ENCODE measurements at regions not wholly inside any gene's neighbourhood (a gene's known extent, or its start where the extent isn't known, plus 50 kb on each side); places are given as distances from the start of the nearest gene placed in this dataset.

DNA sequence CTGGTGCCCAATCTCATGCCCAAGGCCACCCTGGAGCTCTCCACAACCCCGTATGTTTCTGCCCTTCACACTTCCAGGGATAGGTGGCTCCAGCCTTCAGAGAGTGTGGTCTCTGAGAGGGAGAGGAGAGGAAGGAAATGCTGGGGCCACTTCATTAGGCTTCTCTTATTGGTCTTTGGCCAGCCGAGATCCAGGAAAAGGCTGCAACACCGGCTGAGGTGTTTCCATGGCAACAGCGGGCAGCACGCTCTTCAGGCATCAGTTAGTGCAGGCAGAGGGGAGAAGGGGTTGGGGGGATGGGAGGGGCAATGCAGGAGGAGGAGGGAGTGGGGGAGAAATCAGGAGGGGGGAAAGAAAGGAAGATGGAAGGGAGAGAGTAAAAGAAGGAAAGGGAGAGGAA, 275.1 kb upstream of the GJB5 start:
- Histone ChIP-seq H3K36me3 (replicated peaks in 1 of 2; ENCODE audit: control insufficient read depth in 1 of 2, insufficient read depth in 2 of 2, low read length in 2 of 2) (no peaks in the 10 kb centered on the region), H3K79me2 (ENCODE audit: insufficient read depth, low read length) (no peaks in the 10 kb centered on the region), H3K27me3 (ENCODE audit: control insufficient read depth in 2 of 2, insufficient read depth in 2 of 2, low read length in 2 of 2) (no peaks in the 10 kb centered on the region), H3K9ac (ENCODE audit: insufficient read depth, low read length, poor library complexity, severe bottlenecking) (no peak overlapping the region), H3K4me1 (ENCODE audit: control insufficient read depth in 1 of 2, insufficient read depth in 2 of 2, low read length in 2 of 2) (no peaks in the 10 kb centered on the region), H3K27ac (ENCODE audit: low read depth in 1 of 2, low read length in 2 of 2) (no peak overlapping the region), H3K9me3 (replicated peaks in 1 of 2; ENCODE audit: control insufficient read depth in 1 of 2, insufficient read depth in 1 of 2, low read length in 2 of 2) (no peaks in the 10 kb centered on the region), H4K20me1 (ENCODE audit: insufficient read depth, low read length) (no peaks in the 10 kb centered on the region), H2AFZ (ENCODE audit: insufficient read depth, low read depth, low read length, poor library complexity, severe bottlenecking) (no peak overlapping the region), H3K4me2 (replicated peaks; ENCODE audit: extremely low read depth, low read length, poor library complexity, severe bottlenecking) (no peak overlapping the region), H3K4me3 (replicated peaks in 1 of 3; ENCODE audit: low read depth in 2 of 3, low read length in 3 of 3) (no peak overlapping the region)
- intact Hi-C loops (cut with micrococcal nuclease) = no loop called here
- H3K4me1 Mint-ChIP-seq = no peaks in the 10 kb centered on the region
- 10% methylated on average over 2 of the region's 5 CpGs for WGBS (ENCODE audit: insufficient coverage)
- H3K36me3 Mint-ChIP-seq = no peaks in the 10 kb centered on the region
- no peak overlapping the region for H3K4me3 Mint-ChIP-seq
- H3K27ac Mint-ChIP-seq = no peak overlapping the region
- H3K9me3 Mint-ChIP-seq = peaks cover 0 to 9% (median 1%) of the 10 kb centered on the region in 7 donors
- DNase-seq = no peak
- TF ChIP-seq CTCF (IDR thresholded peaks at IDR 0.05) = no peak
- peaks cover 5 to 12% (median 6%) of the 10 kb centered on the region in 3 donors for H3K27me3 Mint-ChIP-seq (ENCODE audit: low read depth in 3 of 3)

DNA sequence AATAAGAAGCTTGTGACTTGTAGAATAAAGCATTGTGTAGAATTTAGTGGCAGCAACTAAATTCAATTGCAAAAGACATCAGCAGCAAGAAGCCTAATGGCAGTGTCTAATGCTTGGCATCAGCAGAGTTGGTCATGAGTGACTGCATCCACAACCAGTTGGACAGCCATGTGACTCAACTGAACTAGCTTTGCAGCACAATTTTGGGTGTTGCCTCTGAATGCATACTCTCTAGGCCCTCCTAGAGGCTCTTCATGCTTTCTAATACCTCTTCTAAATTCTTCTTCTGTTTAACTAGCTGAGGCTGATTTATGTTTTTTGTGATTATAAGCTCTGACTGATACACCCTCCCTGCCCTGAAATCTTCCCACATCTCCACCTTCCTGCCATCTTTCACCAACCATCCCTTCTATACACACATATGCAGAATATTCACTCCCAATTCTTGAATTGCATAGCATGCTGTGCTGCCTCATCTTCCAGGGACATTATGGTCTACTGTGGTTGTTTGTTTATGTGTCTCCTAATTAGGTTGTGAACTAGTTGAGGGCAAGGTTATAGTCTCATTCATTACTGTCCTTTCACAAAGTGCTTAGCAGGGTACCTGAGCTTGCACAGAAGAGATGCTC, 266.7 kb upstream of the GJB5 start:
- TF ChIP-seq CTCF (IDR thresholded peaks at IDR 0.05) = no peak
- Mint-ChIP-seq H3K9me3 (peaks cover 3 to 30% (median 12%) of the 10 kb centered on the region in 7 donors), H3K27me3 (ENCODE audit: low read depth in 3 of 3) (peaks cover 0 to 4% (median 2%) of the 10 kb centered on the region in 3 donors), H3K4me3 (no peak overlapping the region), H3K4me1 (no peaks in the 10 kb centered on the region), H3K36me3 (no peaks in the 10 kb centered on the region), H3K27ac (no peak overlapping the region)
- intact Hi-C loops (cut with micrococcal nuclease) = no loop called here
- Histone ChIP-seq H3K4me3 (replicated peaks in 1 of 3; ENCODE audit: low read depth in 2 of 3, low read length in 3 of 3) (no peak overlapping the region), H3K9ac (ENCODE audit: insufficient read depth, low read length, poor library complexity, severe bottlenecking) (no peak overlapping the region), H3K4me1 (ENCODE audit: control insufficient read depth in 1 of 2, insufficient read depth in 2 of 2, low read length in 2 of 2) (no peaks in the 10 kb centered on the region), H3K27me3 (ENCODE audit: control insufficient read depth in 2 of 2, insufficient read depth in 2 of 2, low read length in 2 of 2) (no peaks in the 10 kb centered on the region), H3K9me3 (replicated peaks in 1 of 2; ENCODE audit: control insufficient read depth in 1 of 2, insufficient read depth in 1 of 2, low read length in 2 of 2) (peaks cover 0 to 5% of the 10 kb centered on the region in 2 donors), H2AFZ (ENCODE audit: insufficient read depth, low read depth, low read length, poor library complexity, severe bottlenecking) (no peak overlapping the region), H3K36me3 (replicated peaks in 1 of 2; ENCODE audit: control insufficient read depth in 1 of 2, insufficient read depth in 2 of 2, low read length in 2 of 2) (no peaks in the 10 kb centered on the region), H3K79me2 (ENCODE audit: insufficient read depth, low read length) (no peaks in the 10 kb centered on the region), H4K20me1 (ENCODE audit: insufficient read depth, low read length) (no peaks in the 10 kb centered on the region), H3K27ac (ENCODE audit: low read depth in 1 of 2, low read length in 2 of 2) (no peak overlapping the region), H3K4me2 (replicated peaks; ENCODE audit: extremely low read depth, low read length, poor library complexity, severe bottlenecking) (no peak overlapping the region)
- DNase-seq = no peak
